GM12874 (cell line): ENCODE measurements at regions not wholly inside any gene's neighbourhood (a gene's known extent, or its start where the extent isn't known, plus 50 kb on each side); places are given as distances from the start of the nearest gene placed in this dataset.

Experiments used
- TF ChIP-seq, protein P1 (sequence below): IDR thresholded peaks from 2 replicates; pipeline ENCODE4 v1.5.1; 2011; ENCODE audit warnings: low read depth, mild to moderate bottlenecking, control low read depth, low read length, moderate library complexity; ENCODE audit not compliant: insufficient read depth

DNA sequence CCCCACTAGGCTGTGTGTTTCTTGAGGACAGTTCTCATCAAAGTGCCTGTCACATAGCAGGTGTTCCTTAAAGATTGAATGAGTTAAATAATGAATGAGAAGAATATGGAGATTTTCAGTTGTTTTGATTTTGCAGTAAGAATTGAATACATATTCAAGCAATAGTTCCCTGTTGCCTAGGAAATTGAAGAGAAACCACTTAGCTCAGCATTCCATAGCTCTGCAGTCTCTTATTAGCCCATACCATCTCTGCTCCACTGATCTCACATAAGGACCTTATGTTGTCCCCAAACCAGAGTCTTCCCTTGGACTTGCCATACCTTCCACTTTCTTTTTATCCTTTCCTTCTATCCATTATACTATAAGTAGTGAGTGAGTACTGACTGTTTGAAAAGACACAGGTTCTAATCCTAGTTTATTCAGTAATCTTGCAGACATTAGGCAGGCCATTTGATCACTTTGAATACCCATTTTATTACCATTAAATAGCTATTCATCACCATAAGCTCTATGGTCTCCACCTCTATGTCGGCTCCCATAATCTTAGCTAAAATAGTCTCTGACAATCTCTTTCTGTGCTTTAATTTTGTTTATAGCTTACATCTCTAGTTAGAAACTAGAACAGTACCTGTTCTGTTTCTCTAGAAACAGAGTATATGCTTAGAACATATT is 1059.6 kb upstream of the SLIT2 start:
- TF ChIP-seq, protein P1, sequence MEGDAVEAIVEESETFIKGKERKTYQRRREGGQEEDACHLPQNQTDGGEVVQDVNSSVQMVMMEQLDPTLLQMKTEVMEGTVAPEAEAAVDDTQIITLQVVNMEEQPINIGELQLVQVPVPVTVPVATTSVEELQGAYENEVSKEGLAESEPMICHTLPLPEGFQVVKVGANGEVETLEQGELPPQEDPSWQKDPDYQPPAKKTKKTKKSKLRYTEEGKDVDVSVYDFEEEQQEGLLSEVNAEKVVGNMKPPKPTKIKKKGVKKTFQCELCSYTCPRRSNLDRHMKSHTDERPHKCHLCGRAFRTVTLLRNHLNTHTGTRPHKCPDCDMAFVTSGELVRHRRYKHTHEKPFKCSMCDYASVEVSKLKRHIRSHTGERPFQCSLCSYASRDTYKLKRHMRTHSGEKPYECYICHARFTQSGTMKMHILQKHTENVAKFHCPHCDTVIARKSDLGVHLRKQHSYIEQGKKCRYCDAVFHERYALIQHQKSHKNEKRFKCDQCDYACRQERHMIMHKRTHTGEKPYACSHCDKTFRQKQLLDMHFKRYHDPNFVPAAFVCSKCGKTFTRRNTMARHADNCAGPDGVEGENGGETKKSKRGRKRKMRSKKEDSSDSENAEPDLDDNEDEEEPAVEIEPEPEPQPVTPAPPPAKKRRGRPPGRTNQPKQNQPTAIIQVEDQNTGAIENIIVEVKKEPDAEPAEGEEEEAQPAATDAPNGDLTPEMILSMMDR = no peak

DNA sequence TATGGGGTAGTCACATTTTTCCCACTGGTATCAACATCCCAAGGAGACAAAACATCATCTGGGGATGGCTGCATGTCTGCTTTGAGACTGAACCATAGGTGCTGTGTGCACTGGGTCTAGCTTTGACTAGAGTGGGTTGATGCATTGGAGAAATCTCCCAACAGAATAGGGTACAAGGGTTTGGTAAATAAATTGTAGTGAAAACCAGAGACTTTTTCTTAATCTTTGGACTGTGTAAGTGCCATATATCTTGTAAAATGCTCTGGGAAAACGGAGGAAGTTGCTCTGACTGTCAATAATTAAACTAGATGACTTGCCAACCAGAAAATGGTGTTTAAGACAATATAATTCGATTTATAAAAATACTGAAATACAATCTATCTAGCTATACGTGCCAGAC is 1064.0 kb upstream of the SLIT2 start:
- TF ChIP-seq, protein P1 = no peak

GRCh38 chr4:19187096-19187495 is 1064.6 kb upstream of the SLIT2 start:
- TF ChIP-seq, protein P1 = no peak

GRCh38 chr4:19178835-19179234 is 1072.9 kb upstream of the SLIT2 start:
- TF ChIP-seq, protein P1 = no peak

GRCh38 chr4:19177616-19178015 is 1074.1 kb upstream of the SLIT2 start:
- TF ChIP-seq, protein P1 = no peak

DNA sequence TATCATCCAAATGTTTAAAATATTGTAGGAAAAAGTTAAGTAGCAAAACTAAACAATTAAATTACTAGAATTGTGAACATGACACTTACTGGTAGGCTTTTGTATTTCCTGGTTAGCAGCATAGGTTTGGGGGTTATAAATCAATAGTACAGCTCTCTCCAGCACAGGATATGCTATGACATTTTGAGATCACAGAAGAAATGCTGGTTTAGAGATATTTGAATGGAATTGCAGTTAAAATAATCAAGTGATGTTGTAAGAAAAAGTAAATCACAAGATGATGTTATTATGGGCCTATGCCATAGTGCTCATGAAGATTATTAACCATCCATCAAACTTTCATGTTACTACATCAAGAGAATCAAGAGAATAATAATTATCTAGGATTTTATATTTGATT is 1079.9 kb upstream of the SLIT2 start:
- TF ChIP-seq, protein P1 = no peak

DNA sequence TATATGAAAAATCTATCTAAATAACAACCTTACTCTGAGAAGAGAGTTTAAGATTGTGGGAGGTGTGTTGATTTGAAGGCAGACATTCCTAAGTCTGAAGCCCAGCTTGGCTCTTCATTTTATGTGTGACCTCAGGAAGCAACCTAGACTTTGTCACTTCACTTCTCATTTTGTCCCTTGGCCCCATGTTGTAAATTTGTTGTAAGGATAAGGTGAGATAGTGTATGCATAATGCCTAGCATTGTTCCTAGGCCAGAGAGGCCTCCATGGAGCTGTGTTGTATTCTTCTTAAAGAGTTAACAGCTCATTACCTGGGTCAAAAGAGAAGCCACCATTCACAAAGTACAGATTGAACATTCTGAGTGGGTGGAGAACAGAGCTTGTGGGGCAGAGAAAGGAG is 1084.4 kb upstream of the SLIT2 start:
- TF ChIP-seq, protein P1 = no peak

GRCh38 chr4:19164334-19164733 is 1087.4 kb upstream of the SLIT2 start:
- TF ChIP-seq, protein P1 = no peak
